Lower leg skin (tissue), 4 donors: ENCODE measurements at regions not wholly inside any gene's neighbourhood (a gene's known extent, or its start where the extent isn't known, plus 50 kb on each side); places are given as distances from the start of the nearest gene placed in this dataset.

Experiments
- DNase-seq, 2 donors: peaks; one replicate each; pipeline ENCODE4 v3.0.0-alpha.2; 2019; ENCODE audit warnings: low spot score in 2 of 2
- H3K4me3 ChIP-seq: fragments of 200-600 bp; sonication (generic); 2 replicates; pipeline ENCODE4 v1.5.1; 2017; ENCODE audit warnings: mild to moderate bottlenecking, low read depth; ENCODE audit not compliant: poor library complexity, severe bottlenecking
- POLR2A ChIP-seq, 2 donors: fragments of 450-650 bp; IDR thresholded peaks; one replicate each; pipeline ENCODE4 v1.6.1; 2016 to 2017; ENCODE audit warnings: antibody characterized with exemption in 2 of 2, mild to moderate bottlenecking in 1 of 2, moderate library complexity in 1 of 2
- WGBS, 2 donors: methylation state at CpG; one replicate each; pipeline ENCODE4 v1.1.5; 2018; 5-methylcytosine and 5-hydroxymethylcytosine counted together
- intact Hi-C: fragments of 100-400 bp; cut with DNase I; formaldehyde crosslinking; loops from one replicate; pipeline ENCODE4 v1.15.0; 2023; ENCODE audit warnings: low total_unique reads
- TF ChIP-seq, protein P1 (sequence below), 3 donors: fragments of 450-650 bp; IDR thresholded peaks; one replicate each; pipeline ENCODE4 v1.5.1; 2016; ENCODE audit warnings: antibody characterized with exemption in 3 of 3, mild to moderate bottlenecking in 3 of 3, moderate library complexity in 2 of 3

DNA sequence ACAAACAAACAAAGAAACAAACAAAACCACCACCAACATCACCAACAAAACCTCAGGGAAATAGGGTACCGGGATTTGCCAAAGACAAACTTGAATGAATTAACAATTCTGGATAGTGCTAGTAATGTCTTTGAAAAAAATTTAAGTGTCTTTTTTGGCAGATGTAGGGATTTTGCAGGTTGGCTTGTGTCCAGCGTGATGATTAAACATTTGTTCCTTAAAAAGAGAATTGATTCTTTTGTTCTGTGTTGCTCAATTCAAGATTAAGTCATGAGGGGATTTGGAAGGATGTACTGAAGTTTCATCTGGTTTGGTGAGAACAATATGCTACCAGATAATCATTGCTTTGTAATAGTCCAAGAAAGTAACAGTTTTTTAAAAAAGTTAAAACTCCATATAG, 125.1 kb upstream of the HS3ST5 start:
- H3K4me3 ChIP-seq: no peak overlapping the region
- WGBS, 2 donors: 49 to 58% methylated on average over 2 of the region's 2 CpGs
- no peak for DNase-seq
- TF ChIP-seq, protein P1, sequence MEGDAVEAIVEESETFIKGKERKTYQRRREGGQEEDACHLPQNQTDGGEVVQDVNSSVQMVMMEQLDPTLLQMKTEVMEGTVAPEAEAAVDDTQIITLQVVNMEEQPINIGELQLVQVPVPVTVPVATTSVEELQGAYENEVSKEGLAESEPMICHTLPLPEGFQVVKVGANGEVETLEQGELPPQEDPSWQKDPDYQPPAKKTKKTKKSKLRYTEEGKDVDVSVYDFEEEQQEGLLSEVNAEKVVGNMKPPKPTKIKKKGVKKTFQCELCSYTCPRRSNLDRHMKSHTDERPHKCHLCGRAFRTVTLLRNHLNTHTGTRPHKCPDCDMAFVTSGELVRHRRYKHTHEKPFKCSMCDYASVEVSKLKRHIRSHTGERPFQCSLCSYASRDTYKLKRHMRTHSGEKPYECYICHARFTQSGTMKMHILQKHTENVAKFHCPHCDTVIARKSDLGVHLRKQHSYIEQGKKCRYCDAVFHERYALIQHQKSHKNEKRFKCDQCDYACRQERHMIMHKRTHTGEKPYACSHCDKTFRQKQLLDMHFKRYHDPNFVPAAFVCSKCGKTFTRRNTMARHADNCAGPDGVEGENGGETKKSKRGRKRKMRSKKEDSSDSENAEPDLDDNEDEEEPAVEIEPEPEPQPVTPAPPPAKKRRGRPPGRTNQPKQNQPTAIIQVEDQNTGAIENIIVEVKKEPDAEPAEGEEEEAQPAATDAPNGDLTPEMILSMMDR (IDR thresholded peaks at IDR 0.05): no peak
- no peak for TF ChIP-seq POLR2A (IDR thresholded peaks at IDR 0.05)
- intact Hi-C loops: no loop called here

DNA sequence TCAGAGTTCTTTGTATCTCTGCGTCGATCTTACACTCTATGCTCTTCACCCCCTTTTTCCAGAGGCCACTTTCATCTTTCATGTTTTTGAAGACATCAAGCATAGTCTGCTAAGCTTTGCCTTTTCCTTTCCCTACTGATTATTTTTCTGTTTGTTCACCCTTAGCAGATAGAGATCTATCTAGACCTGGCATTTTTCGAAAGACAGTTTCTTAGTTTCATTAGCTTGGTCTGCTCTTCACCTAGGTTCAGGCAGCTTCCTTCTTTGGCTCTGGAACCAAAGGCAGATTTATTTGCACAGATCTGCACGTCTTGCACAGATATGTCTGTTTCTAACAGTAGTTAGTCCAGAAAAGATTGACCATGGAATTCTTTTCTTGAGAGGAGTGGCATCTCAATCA, 122.7 kb upstream of the HS3ST5 start:
- whole genome bisulfite sequencing, 2 donors: 78 to 79% methylated on average over 4 of the region's 4 CpGs
- no peak overlapping the region for H3K4me3 ChIP-seq
- TF ChIP-seq, protein P1 (IDR thresholded peaks at IDR 0.05): no peak
- no peak for TF ChIP-seq POLR2A (IDR thresholded peaks at IDR 0.05)
- DNase-seq: no peak
- intact Hi-C loops: no loop called here

DNA sequence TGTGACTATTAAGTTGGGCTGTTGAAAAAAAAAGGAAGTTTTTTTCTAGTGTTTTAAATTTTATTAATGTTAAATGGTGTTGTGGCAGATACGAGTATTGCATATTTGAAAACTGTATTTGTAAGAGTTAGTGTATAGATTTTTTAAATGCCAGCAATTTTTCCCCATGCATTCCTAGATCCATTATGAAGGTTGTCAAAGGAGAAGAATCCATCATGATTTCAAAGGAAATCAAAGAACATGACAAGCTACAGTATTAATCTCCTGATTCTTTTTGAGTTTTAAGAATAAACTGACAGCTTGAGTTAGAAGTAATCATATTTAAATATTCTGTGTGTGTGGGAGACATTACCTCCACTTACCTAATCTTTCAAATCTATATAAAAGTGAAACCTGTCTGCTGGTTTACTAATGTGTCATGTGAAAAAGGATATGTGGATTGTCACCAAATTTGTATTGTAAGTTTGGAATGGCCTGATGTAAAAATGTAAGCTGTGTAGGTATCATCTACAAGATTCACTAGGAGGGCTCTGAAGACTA, 111.0 kb upstream of the HS3ST5 start:
- no peak for DNase-seq
- 79 to 92% methylated on average over 1 of the region's 1 CpG for WGBS, 2 donors
- no peak for TF ChIP-seq POLR2A (IDR thresholded peaks at IDR 0.05)
- TF ChIP-seq, protein P1 (IDR thresholded peaks at IDR 0.05): no peak
- H3K4me3 ChIP-seq: no peak overlapping the region
- intact Hi-C loops: no loop called here

DNA sequence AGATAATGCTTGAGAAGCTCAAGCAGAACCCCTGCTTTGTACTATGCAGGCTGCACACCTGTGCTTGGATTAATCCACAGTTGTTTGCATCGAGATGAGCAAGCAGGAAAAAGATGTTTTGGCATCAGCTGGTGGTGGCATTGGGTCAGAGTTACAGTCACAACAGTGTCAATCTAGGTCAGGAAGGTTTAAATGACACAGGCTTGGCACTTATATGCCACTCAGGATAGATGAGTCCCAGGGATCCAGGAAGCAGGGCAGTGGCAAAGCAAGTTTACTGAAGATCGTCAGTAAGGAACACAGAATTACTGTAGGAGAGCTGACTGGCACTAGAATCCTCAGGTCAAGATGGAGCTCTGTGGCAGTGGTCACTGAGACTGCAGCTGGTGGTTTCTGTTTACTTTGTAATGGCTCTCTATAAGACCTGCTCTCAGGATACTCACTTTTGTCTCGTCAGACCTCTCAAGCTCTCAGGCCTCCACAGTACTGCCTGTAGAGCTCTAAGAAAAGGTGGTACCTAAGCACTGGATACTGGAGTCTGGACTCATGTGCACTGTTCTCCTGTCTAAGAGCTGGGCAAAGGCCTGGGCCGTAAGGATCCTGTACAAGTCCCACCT, 110.1 kb upstream of the HS3ST5 start:
- no peak for TF ChIP-seq POLR2A (IDR thresholded peaks at IDR 0.05)
- TF ChIP-seq, protein P1 (IDR thresholded peaks at IDR 0.05): no peak
- WGBS, 2 donors: 74% methylated on average over 4 of the region's 4 CpGs

DNA sequence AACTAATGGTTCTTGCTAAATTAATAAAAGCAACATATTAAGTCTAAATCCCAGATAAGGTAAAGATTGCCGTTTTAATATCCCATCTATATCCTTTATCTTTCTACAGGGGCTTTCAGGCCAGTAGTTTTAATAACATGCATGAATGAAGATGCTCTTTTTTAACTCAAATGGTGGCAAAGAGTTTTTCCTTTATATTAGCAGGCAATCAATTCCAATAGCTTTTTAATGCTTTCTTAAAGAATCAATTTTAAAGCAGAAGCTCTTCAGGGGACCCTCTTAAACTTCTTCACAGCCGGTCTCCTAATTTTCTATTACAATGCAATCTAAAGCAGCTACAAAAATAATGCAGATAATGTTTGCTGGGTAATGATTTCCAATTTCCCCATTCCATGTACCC, 107.8 kb upstream of the HS3ST5 start:
- intact Hi-C loops: no loop called here
- no peak overlapping the region for H3K4me3 ChIP-seq
- 79 to 89% methylated on average over 2 of the region's 2 CpGs for WGBS, 2 donors
- DNase-seq: no peak
- no peak for TF ChIP-seq POLR2A (IDR thresholded peaks at IDR 0.05)
- TF ChIP-seq, protein P1 (IDR thresholded peaks at IDR 0.05): no peak

More for the DNA sequence above, 110.1 kb upstream of the HS3ST5 start:
- no peak overlapping the region for H3K4me3 ChIP-seq
- DNase-seq: no peak
- intact Hi-C loops: no loop called here

DNA sequence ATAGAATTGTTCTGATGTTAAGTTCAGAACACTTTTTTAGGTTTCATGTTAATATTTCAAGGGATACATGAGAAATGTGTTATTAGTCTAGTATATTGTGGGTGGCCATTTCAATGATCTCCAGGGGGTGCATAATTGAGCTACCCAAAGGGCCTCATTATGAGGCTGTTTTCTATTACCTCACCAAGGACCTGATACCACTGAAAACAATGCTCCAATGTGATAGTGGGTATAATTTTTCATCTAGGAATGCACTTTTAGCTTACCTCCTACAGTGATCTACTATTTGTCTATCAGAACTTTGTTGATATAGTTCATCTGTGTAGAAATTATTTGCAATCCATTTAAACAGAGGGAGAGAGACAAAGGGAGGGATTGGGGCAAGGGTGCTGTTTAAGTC, 106.8 kb upstream of the HS3ST5 start:
- no peak overlapping the region for H3K4me3 ChIP-seq
- no peak for DNase-seq
- intact Hi-C loops: no loop called here
- TF ChIP-seq, protein P1 (IDR thresholded peaks at IDR 0.05): no peak
- TF ChIP-seq POLR2A (IDR thresholded peaks at IDR 0.05): no peak
